ENCODE measurements at regions not wholly inside any gene's neighbourhood (a gene's known extent, or its start where the extent isn't known, plus 50 kb on each side); places are given as distances from the start of the nearest gene placed in this dataset.

- FAIRE-seq = no peak
- H3K4me1 ChIP-seq (ENCODE audit: control insufficient read depth, extremely low read depth, insufficient read depth, low read length) = no peaks in the 10 kb centered on the region
Measured at GRCh38 chr14:38001501-38001900, 206.2 kb upstream of the SSTR1 start.

More at GRCh38 chr14:38001501-38001900, 206.2 kb upstream of the SSTR1 start:
- H3K27me3 ChIP-seq (ENCODE audit: control insufficient read depth in 2 of 2, insufficient read depth in 2 of 2, low read length in 2 of 2) = no peaks in the 10 kb centered on the region
- ChIA-PET CTCF (no interaction called here), POLR2A (no interaction called here)
- no peak overlapping the region for H3K4me2 ChIP-seq (ENCODE audit: insufficient read depth, low read length)
- no peaks in the 10 kb centered on the region for H4K20me1 ChIP-seq (replicated peaks; ENCODE audit: control insufficient read depth, extremely low read depth, insufficient read depth, low read length)
- BruUV-seq (replicated peaks) = no TSS peak
- TF ChIP-seq MYC (IDR thresholded peaks at IDR 0.05; ENCODE audit: low read depth, low read length) (no peak), CTCF (IDR thresholded peaks at IDR 0.05; ENCODE audit: extremely low read depth in 1 of 2, insufficient read depth in 1 of 2, low read depth in 1 of 2, low read length in 2 of 2) (no peak), JUN (IDR thresholded peaks at IDR 0.05; ENCODE audit: borderline replicate concordance, insufficient read depth, insufficient read length, low read depth) (no peak), MAX (IDR thresholded peaks at IDR 0.05; ENCODE audit: insufficient read depth, insufficient read length) (no peak), POLR2AphosphoS5 (IDR thresholded peaks at IDR 0.05; ENCODE audit: insufficient read depth, low read depth, low read length) (no peak), GATA2 (IDR thresholded peaks at IDR 0.05; ENCODE audit: insufficient read depth, insufficient read length, low read depth, low read length) (no peak), EZH2 (IDR thresholded peaks at IDR 0.05; ENCODE audit: borderline replicate concordance, low read depth, low read length, severe bottlenecking) (no peak), POLR2A (IDR thresholded peaks at IDR 0.05; ENCODE audit: low read depth, low read length) (no peak), FOS (IDR thresholded peaks at IDR 0.05; ENCODE audit: borderline replicate concordance, insufficient read depth, low read length) (no peak)
- H3K4me3 ChIP-seq (replicated peaks in 1 of 3; ENCODE audit: insufficient read depth in 1 of 3, low read depth in 1 of 3, low read length in 3 of 3) = no peak overlapping the region
- no peaks in the 10 kb centered on the region for H3K79me2 ChIP-seq (ENCODE audit: control insufficient read depth, insufficient read depth, low read length)
- intact Hi-C loops (cut with micrococcal nuclease) (no loop called here), dilution Hi-C loops (cut with MboI; ENCODE audit: extremely low pct_ligation_motif_present, low sequenced_read_pairs) (no loop called here)
- H2AFZ ChIP-seq (ENCODE audit: low read depth, low read length) = no peak overlapping the region
- H3K9me3 ChIP-seq (replicated peaks; ENCODE audit: control insufficient read depth, insufficient read depth, low read length) = no peaks in the 10 kb centered on the region
- no peaks in the 10 kb centered on the region for H3K36me3 ChIP-seq (ENCODE audit: control insufficient read depth in 2 of 2, extremely low read depth in 1 of 2, insufficient read depth in 2 of 2, low read length in 2 of 2)
- no peak overlapping the region for H3K27ac ChIP-seq (ENCODE audit: insufficient read depth, low read depth, low read length)
- no peak overlapping the region for H3K9ac ChIP-seq (replicated peaks; ENCODE audit: extremely low read depth, insufficient read depth, low read length)
- no peak for DNase-seq (ENCODE audit: low read depth, low spot score)
- H3K9me1 ChIP-seq (replicated peaks; ENCODE audit: control insufficient read depth, extremely low read depth, insufficient read depth, low read length) = no peaks in the 10 kb centered on the region
